HK-2 (cell line): ENCODE measurements at regions not wholly inside any gene's neighbourhood (a gene's known extent, or its start where the extent isn't known, plus 50 kb on each side); places are given as distances from the start of the nearest gene placed in this dataset.
"Not testable (repeated sequence)": the region's sequence is repeated elsewhere in the genome, so short reads cannot be mapped to it uniquely, and the experiment has no call there.

ENCODE experiments used
- DNase-seq: peaks from one replicate; pipeline ENCODE4 v3.0.0-alpha.2; 2018; ENCODE audit not compliant: unreplicated experiment

- DNase-seq = no peak
Observed at GRCh38 chr5:12162863-12163262, 258.6 kb upstream of the CTNND2 start.

GRCh38 chr5:12147513-12147912, 243.3 kb upstream of the CTNND2 start:
- DNase-seq = no peak

GRCh38 chr5:12141496-12141895, 237.2 kb upstream of the CTNND2 start:
- no peak for DNase-seq

GRCh38 chr5:12133520-12133919, 229.3 kb upstream of the CTNND2 start:
- no peak for DNase-seq

GRCh38 chr5:12131020-12131419, 226.8 kb upstream of the CTNND2 start:
- DNase-seq = not testable (repeated sequence)

GRCh38 chr5:12125895-12126294, 221.6 kb upstream of the CTNND2 start:
- DNase-seq = no peak

- no peak for DNase-seq
Observed at GRCh38 chr5:12119657-12120056, 215.4 kb upstream of the CTNND2 start.

GRCh38 chr5:12114075-12114474, 209.8 kb upstream of the CTNND2 start:
- no peak for DNase-seq

- DNase-seq = no peak
Observed at GRCh38 chr5:12113062-12113461, 208.8 kb upstream of the CTNND2 start.

GRCh38 chr5:12111261-12111660, 207.0 kb upstream of the CTNND2 start:
- DNase-seq = no peak

GRCh38 chr5:12110629-12111028, 206.4 kb upstream of the CTNND2 start:
- DNase-seq = no peak

- DNase-seq = no peak
Observed at GRCh38 chr5:12109075-12109688, 204.9 kb upstream of the CTNND2 start.

- no peak for DNase-seq
Observed at GRCh38 chr5:12102151-12102550, 197.9 kb upstream of the CTNND2 start.

GRCh38 chr5:12100542-12100941, 196.3 kb upstream of the CTNND2 start:
- DNase-seq = no peak

- DNase-seq = no peak
Observed at GRCh38 chr5:12099296-12099695, 195.1 kb upstream of the CTNND2 start.

- DNase-seq = no peak
Observed at GRCh38 chr5:12095808-12096281, 191.6 kb upstream of the CTNND2 start.

GRCh38 chr5:12093586-12093985, 189.3 kb upstream of the CTNND2 start:
- DNase-seq = no peak

GRCh38 chr5:12080761-12081160, 176.5 kb upstream of the CTNND2 start:
- no peak for DNase-seq

- DNase-seq = not testable (repeated sequence)
Observed at GRCh38 chr5:12078286-12078685, 174.0 kb upstream of the CTNND2 start.

GRCh38 chr5:12073426-12073825, 169.2 kb upstream of the CTNND2 start:
- DNase-seq = no peak

GRCh38 chr5:12072441-12072840, 168.2 kb upstream of the CTNND2 start:
- DNase-seq = no peak

- DNase-seq = no peak
Observed at GRCh38 chr5:12071455-12071854, 167.2 kb upstream of the CTNND2 start.

GRCh38 chr5:12023614-12024241, 119.5 kb upstream of the CTNND2 start:
- no peak for DNase-seq

GRCh38 chr5:12022444-12022843, 118.2 kb upstream of the CTNND2 start:
- no peak for DNase-seq
